Mucosa of rectum (tissue), 2 donors: ENCODE measurements at regions not wholly inside any gene's neighbourhood (a gene's known extent, or its start where the extent isn't known, plus 50 kb on each side); places are given as distances from the start of the nearest gene placed in this dataset.

Experiments
- H3K27ac ChIP-seq, 2 donors: one replicate each; pipeline ENCODE4 v1.7.0; 2013; ENCODE audit warnings: inconsistent platforms in 2 of 2, low read depth in 2 of 2, low read length in 2 of 2
- H3K27me3 ChIP-seq, 2 donors: one replicate each; pipeline ENCODE4 v1.7.0; 2013; ENCODE audit warnings: low read length in 2 of 2; ENCODE audit not compliant: control insufficient read depth in 2 of 2, insufficient read depth in 2 of 2
- H3K36me3 ChIP-seq, 2 donors: one replicate each; pipeline ENCODE4 v1.7.0; 2013; ENCODE audit warnings: low read length in 2 of 2; ENCODE audit not compliant: control insufficient read depth in 2 of 2, insufficient read depth in 2 of 2
- H3K4me1 ChIP-seq, 2 donors: one replicate each; pipeline ENCODE4 v1.7.0; 2013; ENCODE audit warnings: low read length in 2 of 2, mild to moderate bottlenecking in 1 of 2; ENCODE audit not compliant: control insufficient read depth in 2 of 2, insufficient read depth in 2 of 2
- H3K4me3 ChIP-seq, 2 donors: one replicate each; pipeline ENCODE4 v1.7.0; 2013; ENCODE audit warnings: low read length in 2 of 2
- H3K9ac ChIP-seq, 2 donors: one replicate each; pipeline ENCODE4 v1.7.0; 2013; ENCODE audit warnings: low read length in 2 of 2, low read depth in 1 of 2, mild to moderate bottlenecking in 1 of 2
- H3K9me3 ChIP-seq, 2 donors: one replicate each; pipeline ENCODE4 v1.7.0; 2013; ENCODE audit warnings: low read length in 2 of 2; ENCODE audit not compliant: control insufficient read depth in 2 of 2
- donor health status: healthy.
- donor health status: Normal muscosa, but diverticular disease.

GRCh38 chr5:8770431-8770830 is 775.4 kb downstream of the SEMA5A start:
- H3K9me3 ChIP-seq = no peaks in the 10 kb centered on the region
- no peak overlapping the region for H3K9ac ChIP-seq
- no peak overlapping the region for H3K4me3 ChIP-seq
- no peaks in the 10 kb centered on the region for H3K4me1 ChIP-seq
- no peaks in the 10 kb centered on the region for H3K27me3 ChIP-seq
- H3K27ac ChIP-seq = no peak overlapping the region
- H3K36me3 ChIP-seq = no peaks in the 10 kb centered on the region

- Histone ChIP-seq H3K9ac (no peak overlapping the region), H3K4me1 (no peaks in the 10 kb centered on the region), H3K36me3 (no peaks in the 10 kb centered on the region), H3K27ac (no peak overlapping the region), H3K4me3 (no peak overlapping the region), H3K27me3 (no peaks in the 10 kb centered on the region), H3K9me3 (no peaks in the 10 kb centered on the region)
Observed at GRCh38 chr5:8773046-8773615, 772.7 kb downstream of the SEMA5A start.

- no peaks in the 10 kb centered on the region for H3K9me3 ChIP-seq
- no peak overlapping the region for H3K9ac ChIP-seq
- H3K4me3 ChIP-seq = no peak overlapping the region
- H3K27ac ChIP-seq = no peak overlapping the region
- H3K4me1 ChIP-seq = no peaks in the 10 kb centered on the region
- no peaks in the 10 kb centered on the region for H3K36me3 ChIP-seq
- H3K27me3 ChIP-seq = no peaks in the 10 kb centered on the region
Observed at GRCh38 chr5:8784692-8785091, 761.2 kb downstream of the SEMA5A start.

DNA sequence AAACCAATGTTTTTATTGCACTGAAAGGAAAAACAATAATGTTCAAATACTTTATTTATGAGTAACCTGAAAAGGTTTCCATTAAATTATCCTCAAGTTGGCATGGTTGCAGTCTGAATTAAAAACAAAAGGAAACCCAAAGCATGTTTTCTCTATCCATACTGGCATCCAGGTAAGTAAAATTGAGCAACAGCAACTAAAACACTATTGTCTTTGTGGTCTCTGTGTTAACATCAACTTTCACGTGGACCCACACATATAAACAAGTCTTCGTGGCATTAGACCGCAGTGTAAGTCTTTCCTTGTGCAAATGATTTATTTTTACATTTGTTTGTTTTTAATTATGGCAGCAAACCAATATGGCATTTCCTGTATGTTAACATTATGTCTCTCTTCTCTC is 757.6 kb downstream of the SEMA5A start:
- no peak overlapping the region for H3K4me3 ChIP-seq
- no peak overlapping the region for H3K27ac ChIP-seq
- no peak overlapping the region for H3K9ac ChIP-seq
- no peaks in the 10 kb centered on the region for H3K4me1 ChIP-seq
- H3K9me3 ChIP-seq = no peaks in the 10 kb centered on the region
- no peaks in the 10 kb centered on the region for H3K36me3 ChIP-seq
- no peaks in the 10 kb centered on the region for H3K27me3 ChIP-seq

DNA sequence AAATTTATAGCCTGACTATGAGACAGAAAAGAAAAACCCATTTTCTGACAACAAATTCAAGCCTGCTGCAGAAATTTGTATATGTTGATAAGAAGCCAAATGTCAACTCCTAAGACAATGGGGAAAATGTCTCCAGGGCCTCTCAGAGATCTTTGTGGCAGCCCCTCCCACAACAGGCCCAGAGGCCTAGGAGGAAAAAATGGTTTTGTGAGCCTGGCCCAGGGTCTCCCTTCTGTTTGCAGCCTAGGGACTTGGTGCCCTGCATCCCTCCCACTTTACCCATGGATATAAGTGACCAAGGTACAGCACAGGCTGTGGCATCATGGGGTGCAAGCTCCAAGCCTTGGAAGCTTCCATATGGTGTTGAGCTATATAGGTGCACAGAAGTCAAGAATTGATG is 740.2 kb downstream of the SEMA5A start:
- Histone ChIP-seq H3K36me3 (no peaks in the 10 kb centered on the region), H3K9me3 (peaks cover 0 to 7% of the 10 kb centered on the region in 2 donors), H3K27me3 (no peaks in the 10 kb centered on the region), H3K9ac (no peak overlapping the region), H3K27ac (no peak overlapping the region), H3K4me3 (no peak overlapping the region), H3K4me1 (no peaks in the 10 kb centered on the region)

- Histone ChIP-seq H3K4me3 (no peak overlapping the region), H3K4me1 (no peaks in the 10 kb centered on the region), H3K9me3 (peaks cover 0 to 7% of the 10 kb centered on the region in 2 donors), H3K9ac (no peak overlapping the region), H3K27me3 (no peaks in the 10 kb centered on the region), H3K36me3 (no peaks in the 10 kb centered on the region), H3K27ac (no peak overlapping the region)
Observed at GRCh38 chr5:8807636-8808035, 738.2 kb downstream of the SEMA5A start.

GRCh38 chr5:8811581-8811980 is 734.3 kb downstream of the SEMA5A start:
- no peak overlapping the region for H3K27ac ChIP-seq
- no peak overlapping the region for H3K4me3 ChIP-seq
- H3K9ac ChIP-seq = no peak overlapping the region
- no peaks in the 10 kb centered on the region for H3K27me3 ChIP-seq
- H3K36me3 ChIP-seq = no peaks in the 10 kb centered on the region
- no peaks in the 10 kb centered on the region for H3K4me1 ChIP-seq
- no peaks in the 10 kb centered on the region for H3K9me3 ChIP-seq

GRCh38 chr5:8813180-8813579 is 732.7 kb downstream of the SEMA5A start:
- no peak overlapping the region for H3K4me3 ChIP-seq
- no peaks in the 10 kb centered on the region for H3K27me3 ChIP-seq
- no peaks in the 10 kb centered on the region for H3K36me3 ChIP-seq
- H3K9ac ChIP-seq = no peak overlapping the region
- H3K27ac ChIP-seq = no peak overlapping the region
- no peaks in the 10 kb centered on the region for H3K9me3 ChIP-seq
- no peaks in the 10 kb centered on the region for H3K4me1 ChIP-seq

DNA sequence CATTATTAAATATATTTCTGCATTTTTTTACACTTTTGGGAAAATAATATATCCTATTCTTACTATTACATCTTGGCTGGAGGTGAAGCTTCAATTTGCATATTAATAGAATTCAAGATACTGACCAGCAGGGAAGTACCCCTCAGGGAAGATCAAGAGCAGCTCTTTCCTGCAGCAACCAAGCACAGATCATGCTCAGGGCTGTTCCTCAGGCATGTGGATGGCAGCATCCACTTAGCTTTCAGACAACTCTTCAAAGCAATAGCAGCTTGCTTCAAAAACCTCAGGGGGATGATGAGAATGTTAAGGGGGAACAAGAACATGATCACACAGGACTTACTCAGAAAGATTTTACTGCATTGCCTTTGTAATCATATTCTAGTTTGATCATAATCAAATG is 731.8 kb downstream of the SEMA5A start:
- Histone ChIP-seq H3K4me1 (no peaks in the 10 kb centered on the region), H3K27ac (no peak overlapping the region), H3K27me3 (no peaks in the 10 kb centered on the region), H3K4me3 (no peak overlapping the region), H3K9me3 (no peaks in the 10 kb centered on the region), H3K9ac (no peak overlapping the region), H3K36me3 (no peaks in the 10 kb centered on the region)

- Histone ChIP-seq H3K9me3 (no peaks in the 10 kb centered on the region), H3K9ac (no peak overlapping the region), H3K27ac (no peak overlapping the region), H3K4me3 (no peak overlapping the region), H3K27me3 (no peaks in the 10 kb centered on the region), H3K36me3 (no peaks in the 10 kb centered on the region), H3K4me1 (no peaks in the 10 kb centered on the region)
Observed at GRCh38 chr5:8824371-8824770, 721.5 kb downstream of the SEMA5A start.
